IPS-18a (cell line): ENCODE measurements at regions not wholly inside any gene's neighbourhood (a gene's known extent, or its start where the extent isn't known, plus 50 kb on each side); places are given as distances from the start of the nearest gene placed in this dataset.

Experiments used
- H3K27ac ChIP-seq: one replicate; pipeline ENCODE4 v1.5.1; 2013; ENCODE audit warnings: low read length
- H3K27me3 ChIP-seq: one replicate; pipeline ENCODE4 v1.6.1; 2013; ENCODE audit warnings: mild to moderate bottlenecking, low read length; ENCODE audit not compliant: control insufficient read depth, insufficient read depth
- H3K36me3 ChIP-seq: one replicate; pipeline ENCODE4 v1.6.1; 2013; ENCODE audit warnings: low read depth, low read length; ENCODE audit not compliant: control insufficient read depth
- H3K4me1 ChIP-seq: one replicate; pipeline ENCODE4 v1.6.1; 2013; ENCODE audit warnings: low read depth, low read length; ENCODE audit not compliant: control insufficient read depth
- H3K4me3 ChIP-seq: one replicate; pipeline ENCODE4 v1.5.1; 2013; ENCODE audit warnings: low read length
- H3K9ac ChIP-seq: one replicate; pipeline ENCODE4 v1.6.1; 2013; ENCODE audit warnings: mild to moderate bottlenecking, low read length, moderate library complexity
- H3K9me3 ChIP-seq: one replicate; pipeline ENCODE4 v1.6.1; 2013; ENCODE audit warnings: low read depth, low read length; ENCODE audit not compliant: control insufficient read depth

DNA sequence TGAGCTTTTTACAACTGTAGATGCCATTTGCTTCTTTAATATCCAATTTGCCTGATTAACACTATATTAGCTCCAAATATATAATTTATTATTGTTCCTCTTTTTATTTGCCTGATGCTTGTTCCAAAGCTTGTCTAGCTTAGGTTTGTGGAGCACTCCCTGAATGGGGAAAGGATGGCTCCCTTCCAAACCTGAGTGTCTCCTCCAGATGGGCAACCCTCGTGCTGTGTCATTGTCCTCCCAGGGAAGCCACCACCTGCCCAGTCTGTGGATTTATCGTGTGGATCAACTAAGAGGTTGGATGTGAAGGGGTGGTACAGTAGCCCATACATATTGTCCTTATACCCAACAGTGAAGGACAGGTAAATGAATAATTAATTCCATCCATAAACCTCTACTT, 404.9 kb downstream of the CDK5RAP2 start:
- Histone ChIP-seq H3K36me3 (no peaks in the 10 kb centered on the region), H3K9ac (no peak overlapping the region), H3K4me3 (no peak overlapping the region), H3K27me3 (no peaks in the 10 kb centered on the region), H3K4me1 (no peaks in the 10 kb centered on the region), H3K9me3 (no peaks in the 10 kb centered on the region), H3K27ac (no peak overlapping the region)

- H3K27me3 ChIP-seq, result no peaks in the 10 kb centered on the region
- no peak overlapping the region for H3K27ac ChIP-seq
- no peaks in the 10 kb centered on the region for H3K9me3 ChIP-seq
- no peaks in the 10 kb centered on the region for H3K4me1 ChIP-seq
- no peaks in the 10 kb centered on the region for H3K36me3 ChIP-seq
- H3K9ac ChIP-seq, result no peak overlapping the region
- H3K4me3 ChIP-seq, result no peak overlapping the region
These were observed 418.2 kb downstream of the CDK5RAP2 start for GRCh38 chr9:120161776-120162175.

- H3K9ac ChIP-seq, result no peak overlapping the region
- H3K27me3 ChIP-seq, result no peaks in the 10 kb centered on the region
- H3K4me1 ChIP-seq, result no peaks in the 10 kb centered on the region
- no peaks in the 10 kb centered on the region for H3K9me3 ChIP-seq
- H3K36me3 ChIP-seq, result no peaks in the 10 kb centered on the region
- H3K4me3 ChIP-seq, result no peak overlapping the region
- no peak overlapping the region for H3K27ac ChIP-seq
These were observed 421.7 kb downstream of the CDK5RAP2 start for GRCh38 chr9:120158221-120158620.

DNA sequence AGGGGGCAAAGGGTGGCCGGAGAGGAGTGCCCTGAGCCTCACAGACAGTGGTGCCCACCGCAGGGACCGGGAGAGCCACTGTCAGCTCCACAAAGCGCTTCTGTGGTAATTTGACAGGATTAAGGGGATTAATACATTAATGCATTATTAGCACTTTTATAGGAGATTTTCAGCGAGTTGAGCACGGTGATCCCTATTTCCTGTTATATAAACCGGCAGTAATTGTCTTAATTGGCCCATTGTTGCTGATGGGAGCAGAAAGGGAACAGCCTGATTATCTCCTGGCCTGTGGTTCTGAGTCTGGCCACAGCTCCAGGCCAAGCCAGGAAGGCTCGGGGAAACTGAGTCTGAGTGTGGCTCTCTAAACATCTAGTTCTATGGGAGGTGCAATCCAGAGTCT, 423.6 kb downstream of the CDK5RAP2 start:
- Histone ChIP-seq H3K27ac (no peak overlapping the region), H3K9ac (no peak overlapping the region), H3K4me1 (no peaks in the 10 kb centered on the region), H3K4me3 (no peak overlapping the region), H3K36me3 (no peaks in the 10 kb centered on the region), H3K27me3 (no peaks in the 10 kb centered on the region), H3K9me3 (no peaks in the 10 kb centered on the region)

GRCh38 chr9:120153258-120153657, 426.7 kb downstream of the CDK5RAP2 start:
- no peaks in the 10 kb centered on the region for H3K9me3 ChIP-seq
- no peak overlapping the region for H3K4me3 ChIP-seq
- no peaks in the 10 kb centered on the region for H3K27me3 ChIP-seq
- no peaks in the 10 kb centered on the region for H3K4me1 ChIP-seq
- no peak overlapping the region for H3K27ac ChIP-seq
- no peaks in the 10 kb centered on the region for H3K36me3 ChIP-seq
- no peak overlapping the region for H3K9ac ChIP-seq

DNA sequence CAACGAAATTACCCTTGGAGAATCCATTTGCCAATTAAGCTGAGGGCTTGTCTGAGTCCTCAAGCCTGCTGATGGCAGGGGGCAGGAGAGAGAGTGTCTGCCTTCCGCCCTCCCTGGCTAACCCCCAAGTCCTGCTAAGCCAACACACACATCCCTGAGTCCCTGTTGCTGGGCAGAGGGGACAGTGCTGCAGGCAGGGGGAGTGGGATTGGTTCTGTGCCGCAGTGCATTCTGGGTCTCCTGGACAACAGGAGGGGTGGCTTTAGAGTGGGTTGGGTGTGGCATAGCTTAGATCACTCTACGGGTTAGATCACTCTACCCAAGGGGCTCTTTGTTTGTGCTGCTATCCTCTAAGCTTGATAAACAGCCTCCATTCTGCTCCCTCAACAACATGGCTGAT, 427.7 kb downstream of the CDK5RAP2 start:
- H3K4me1 ChIP-seq, result no peaks in the 10 kb centered on the region
- no peaks in the 10 kb centered on the region for H3K27me3 ChIP-seq
- no peak overlapping the region for H3K4me3 ChIP-seq
- H3K9ac ChIP-seq, result no peak overlapping the region
- no peak overlapping the region for H3K27ac ChIP-seq
- H3K36me3 ChIP-seq, result no peaks in the 10 kb centered on the region
- no peaks in the 10 kb centered on the region for H3K9me3 ChIP-seq

DNA sequence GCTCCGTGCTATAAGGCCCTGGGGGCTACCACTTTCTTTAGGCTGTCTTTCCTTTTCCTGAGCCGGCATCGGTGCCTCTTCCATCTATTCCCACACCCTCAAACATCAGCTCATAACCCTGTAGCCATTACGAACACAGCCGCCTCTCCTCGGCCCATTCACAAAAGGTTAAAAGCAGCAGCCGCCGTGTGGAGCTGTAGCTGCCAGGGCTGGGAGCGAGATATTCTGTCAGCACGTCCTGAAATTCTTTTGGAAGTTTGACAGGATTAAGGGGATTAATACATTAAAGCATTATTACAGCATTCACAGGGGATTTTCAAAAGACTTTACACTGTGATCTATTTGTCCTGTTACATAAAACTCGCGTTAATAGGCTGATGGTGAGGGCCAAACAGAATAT, 428.2 kb downstream of the CDK5RAP2 start:
- Histone ChIP-seq H3K36me3 (no peaks in the 10 kb centered on the region), H3K9me3 (no peaks in the 10 kb centered on the region), H3K9ac (no peak overlapping the region), H3K27ac (no peak overlapping the region), H3K4me3 (no peak overlapping the region), H3K4me1 (no peaks in the 10 kb centered on the region), H3K27me3 (no peaks in the 10 kb centered on the region)

- Histone ChIP-seq H3K36me3 (no peaks in the 10 kb centered on the region), H3K9me3 (no peaks in the 10 kb centered on the region), H3K4me3 (no peak overlapping the region), H3K27me3 (no peaks in the 10 kb centered on the region), H3K9ac (no peak overlapping the region), H3K4me1 (no peaks in the 10 kb centered on the region), H3K27ac (no peak overlapping the region)
These were observed 428.8 kb downstream of the CDK5RAP2 start for GRCh38 chr9:120151149-120151548.

DNA sequence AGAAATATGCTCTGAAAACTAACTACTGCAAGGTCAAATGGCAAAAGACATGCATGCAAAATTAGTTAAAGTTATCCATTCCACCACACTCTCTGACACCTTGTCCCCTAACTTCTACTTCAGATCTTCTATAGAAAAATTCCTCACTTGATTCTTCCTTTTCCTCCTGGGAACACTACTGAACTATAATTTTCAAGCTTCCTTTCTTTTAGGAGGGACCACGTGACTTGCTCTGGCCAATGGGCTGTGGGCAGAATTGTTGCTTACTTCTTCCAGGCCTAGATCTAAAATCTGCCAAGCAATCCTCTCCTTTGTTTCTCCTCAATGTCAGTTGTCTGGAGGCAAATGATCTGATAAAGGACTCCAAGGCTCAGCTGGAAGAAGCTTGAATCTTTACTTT, 441.0 kb downstream of the CDK5RAP2 start:
- Histone ChIP-seq H3K9ac (no peak overlapping the region), H3K27ac (no peak overlapping the region), H3K4me3 (no peak overlapping the region), H3K36me3 (no peaks in the 10 kb centered on the region), H3K4me1 (no peaks in the 10 kb centered on the region), H3K9me3 (no peaks in the 10 kb centered on the region), H3K27me3 (no peaks in the 10 kb centered on the region)

GRCh38 chr9:120137186-120137840, 442.7 kb downstream of the CDK5RAP2 start:
- Histone ChIP-seq H3K9me3 (no peaks in the 10 kb centered on the region), H3K4me3 (no peak overlapping the region), H3K9ac (no peak overlapping the region), H3K27ac (no peak overlapping the region), H3K4me1 (no peaks in the 10 kb centered on the region), H3K36me3 (no peaks in the 10 kb centered on the region), H3K27me3 (no peaks in the 10 kb centered on the region)

GRCh38 chr9:120136696-120137095, 443.3 kb downstream of the CDK5RAP2 start:
- no peak overlapping the region for H3K9ac ChIP-seq
- H3K4me1 ChIP-seq, result no peaks in the 10 kb centered on the region
- H3K4me3 ChIP-seq, result no peak overlapping the region
- H3K9me3 ChIP-seq, result no peaks in the 10 kb centered on the region
- no peak overlapping the region for H3K27ac ChIP-seq
- H3K36me3 ChIP-seq, result no peaks in the 10 kb centered on the region
- no peaks in the 10 kb centered on the region for H3K27me3 ChIP-seq

- Histone ChIP-seq H3K9ac (no peak overlapping the region), H3K27ac (no peak overlapping the region), H3K36me3 (no peaks in the 10 kb centered on the region), H3K9me3 (peaks cover 14% of the 10 kb centered on the region), H3K4me1 (no peaks in the 10 kb centered on the region), H3K4me3 (no peak overlapping the region), H3K27me3 (no peaks in the 10 kb centered on the region)
These were observed 462.9 kb downstream of the CDK5RAP2 start for GRCh38 chr9:120117081-120117480.
